Panc1 (cell line): ENCODE measurements at regions not wholly inside any gene's neighbourhood (a gene's known extent, or its start where the extent isn't known, plus 50 kb on each side); places are given as distances from the start of the nearest gene placed in this dataset.
A peak's percentile ranks its signal among the peaks of the same experiment; 100 is the strongest.

ENCODE experiments used
- ATAC-seq: fragments of 200-7000 bp; cut with Tn5 transposase; 2 replicates; pipeline ENCODE4 v1.9.1; 2020; ENCODE audit warnings: mild to moderate bottlenecking, moderate library complexity
- BruUV-seq: library from RNA; stranded (reverse); fragments of 400-500 nt; replicated peaks from 2 replicates; lab custom pipeline; 2021; lab: Mats Ljungman, UMichigan
- CTCF ChIA-PET: fragments of 300-600 bp; sonication (Branson Sonifier 250); formaldehyde crosslinking; loops from one replicate; lab custom pipeline; 2022; ENCODE audit warnings: antibody characterized with exemption; lab: Charles Lee
- POLR2A ChIA-PET: fragments of 300-600 bp; sonication (Branson Sonifier 250); formaldehyde crosslinking; loops from one replicate; lab custom pipeline; 2022; ENCODE audit warnings: antibody characterized with exemption; lab: Charles Lee
- DNase-seq: peaks from one replicate; pipeline ENCODE4 v3.0.0-alpha.2; 2010; ENCODE audit warnings: low read depth, low spot score
- H3K27ac ChIP-seq: 2 replicates; pipeline ENCODE4 v1.5.1; 2011; ENCODE audit warnings: mild to moderate bottlenecking, low read length, inconsistent platforms
- H3K27me3 ChIP-seq: fragments of 200-500 bp; sonication (Bioruptor generic); 2 replicates; pipeline ENCODE4 v1.6.0; 2014; ENCODE audit warnings: low read length, inconsistent platforms; ENCODE audit not compliant: control insufficient read depth, insufficient read depth
- H3K36me3 ChIP-seq: fragments of 200-500 bp; sonication (Bioruptor generic); 2 replicates; pipeline ENCODE4 v1.5.1; 2014; ENCODE audit warnings: inconsistent platforms, mild to moderate bottlenecking, low read length, moderate library complexity; ENCODE audit not compliant: control insufficient read depth, insufficient read depth
- H3K4me1 ChIP-seq: 2 replicates; pipeline ENCODE4 v1.5.1; 2011; ENCODE audit warnings: inconsistent platforms, mild to moderate bottlenecking, low read length, moderate library complexity; ENCODE audit not compliant: control insufficient read depth, insufficient read depth
- H3K4me3 ChIP-seq, 2 experiments: 2 replicates each; pipeline ENCODE4 v1.5.1; 2011 to 2012; ENCODE audit warnings: low read depth in 2 of 2, low read length in 2 of 2, mild to moderate bottlenecking in 2 of 2, inconsistent platforms in 1 of 2, moderate library complexity in 1 of 2
- H3K9me3 ChIP-seq: fragments of 200-500 bp; sonication (Bioruptor generic); 2 replicates; pipeline ENCODE4 v1.5.1; 2014; ENCODE audit warnings: low read depth, mild to moderate bottlenecking, inconsistent platforms, low read length, moderate library complexity; ENCODE audit not compliant: control insufficient read depth, insufficient read depth
- POLR2AphosphoS5 ChIP-seq: IDR thresholded peaks from 2 replicates; pipeline ENCODE4 v1.6.1; 2012; ENCODE audit warnings: mild to moderate bottlenecking, low read depth, low read length, moderate library complexity
- SIN3A ChIP-seq: IDR thresholded peaks from 2 replicates; pipeline ENCODE4 v1.6.1; 2012; ENCODE audit warnings: low read depth, mild to moderate bottlenecking, low read length, moderate library complexity, borderline replicate concordance; ENCODE audit not compliant: insufficient read depth
- TCF7L2 ChIP-seq: IDR thresholded peaks from 2 replicates; pipeline ENCODE4 v1.6.1; 2011; ENCODE audit warnings: mild to moderate bottlenecking, low read depth, low read length, inconsistent platforms
- in situ Hi-C: cut with HindIII; loops from 2 replicates; pipeline ENCODE4 v1.10.0; 2016; ENCODE audit warnings: low sequenced_read_pairs, low pct_unique_long_range_greater_than_20kb
- intact Hi-C: fragments of 100-400 bp; cut with micrococcal nuclease; formaldehyde crosslinking; loops from one replicate; pipeline ENCODE4 v1.10.0; 2022; ENCODE audit not compliant: unreplicated experiment
- TF ChIP-seq, protein P1 (sequence below), 2 experiments: IDR thresholded peaks; 2 replicates each; pipeline ENCODE4 v1.6.1; 2011 to 2012; ENCODE audit warnings: low read depth in 2 of 2, control low read depth in 1 of 2, low read length in 1 of 2, mild to moderate bottlenecking in 1 of 2, moderate library complexity in 1 of 2; ENCODE audit not compliant: insufficient read depth in 1 of 2
- TF ChIP-seq, protein P2 (sequence below): fragments of 450-650 bp; IDR thresholded peaks from 2 replicates; pipeline ENCODE4 v1.5.1; 2017; ENCODE audit warnings: mild to moderate bottlenecking

DNA sequence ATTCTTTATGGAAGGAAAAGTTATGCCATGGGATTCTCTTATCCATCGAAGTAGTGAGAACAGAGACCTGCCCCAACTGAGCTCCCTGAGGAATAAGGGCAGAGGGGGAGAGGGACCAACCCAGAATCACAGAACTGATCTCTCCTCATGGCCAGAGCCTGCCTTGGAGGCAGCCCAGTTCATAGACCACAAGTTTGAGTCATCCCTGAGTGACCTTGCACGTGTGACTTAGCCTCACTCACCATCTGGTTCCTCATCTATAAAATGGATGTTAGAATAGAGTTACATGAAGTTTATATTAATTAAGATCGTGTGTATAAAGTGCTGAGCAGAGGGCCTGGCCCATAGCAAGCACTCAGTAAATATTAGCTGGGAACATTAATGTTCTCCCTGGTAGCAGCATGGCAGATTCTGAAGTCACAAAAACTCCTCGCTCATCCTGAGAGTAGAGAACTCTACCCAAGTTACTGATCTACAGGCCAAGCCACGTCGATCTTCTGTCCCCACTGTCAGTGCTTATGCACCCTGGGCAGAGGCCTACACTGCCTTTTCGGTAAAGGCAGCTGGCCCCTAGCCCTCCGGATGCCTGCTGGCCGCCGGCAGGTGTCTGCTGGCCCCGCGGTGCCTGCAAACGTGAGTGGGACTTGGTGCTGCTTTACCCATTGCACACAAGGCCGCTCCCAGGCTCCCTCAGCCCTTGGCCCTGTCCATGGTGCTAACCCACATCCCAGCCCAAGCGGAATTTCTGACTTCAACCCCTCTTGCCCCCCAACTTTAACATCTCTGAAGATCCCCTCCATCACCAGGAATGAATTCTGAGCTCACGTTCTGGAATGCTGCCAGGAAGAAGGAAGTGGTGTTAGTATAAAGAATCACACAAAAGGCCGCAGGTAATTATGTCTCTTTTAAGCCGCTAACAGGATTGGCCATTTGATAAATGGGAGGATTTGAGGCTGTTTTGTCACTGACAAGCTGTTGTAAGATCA lies 61.1 kb upstream of the ARAP3 start:
- no peak for TF ChIP-seq TCF7L2
- TF ChIP-seq, protein P1, sequence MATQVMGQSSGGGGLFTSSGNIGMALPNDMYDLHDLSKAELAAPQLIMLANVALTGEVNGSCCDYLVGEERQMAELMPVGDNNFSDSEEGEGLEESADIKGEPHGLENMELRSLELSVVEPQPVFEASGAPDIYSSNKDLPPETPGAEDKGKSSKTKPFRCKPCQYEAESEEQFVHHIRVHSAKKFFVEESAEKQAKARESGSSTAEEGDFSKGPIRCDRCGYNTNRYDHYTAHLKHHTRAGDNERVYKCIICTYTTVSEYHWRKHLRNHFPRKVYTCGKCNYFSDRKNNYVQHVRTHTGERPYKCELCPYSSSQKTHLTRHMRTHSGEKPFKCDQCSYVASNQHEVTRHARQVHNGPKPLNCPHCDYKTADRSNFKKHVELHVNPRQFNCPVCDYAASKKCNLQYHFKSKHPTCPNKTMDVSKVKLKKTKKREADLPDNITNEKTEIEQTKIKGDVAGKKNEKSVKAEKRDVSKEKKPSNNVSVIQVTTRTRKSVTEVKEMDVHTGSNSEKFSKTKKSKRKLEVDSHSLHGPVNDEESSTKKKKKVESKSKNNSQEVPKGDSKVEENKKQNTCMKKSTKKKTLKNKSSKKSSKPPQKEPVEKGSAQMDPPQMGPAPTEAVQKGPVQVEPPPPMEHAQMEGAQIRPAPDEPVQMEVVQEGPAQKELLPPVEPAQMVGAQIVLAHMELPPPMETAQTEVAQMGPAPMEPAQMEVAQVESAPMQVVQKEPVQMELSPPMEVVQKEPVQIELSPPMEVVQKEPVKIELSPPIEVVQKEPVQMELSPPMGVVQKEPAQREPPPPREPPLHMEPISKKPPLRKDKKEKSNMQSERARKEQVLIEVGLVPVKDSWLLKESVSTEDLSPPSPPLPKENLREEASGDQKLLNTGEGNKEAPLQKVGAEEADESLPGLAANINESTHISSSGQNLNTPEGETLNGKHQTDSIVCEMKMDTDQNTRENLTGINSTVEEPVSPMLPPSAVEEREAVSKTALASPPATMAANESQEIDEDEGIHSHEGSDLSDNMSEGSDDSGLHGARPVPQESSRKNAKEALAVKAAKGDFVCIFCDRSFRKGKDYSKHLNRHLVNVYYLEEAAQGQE (IDR thresholded peaks at IDR 0.05; ENCODE audit: insufficient read depth in 1 of 2, low read depth in 2 of 2, low read length in 1 of 2) = peak; percentile 97 to 98
- H3K9me3 ChIP-seq = no peaks in the 10 kb centered on the region
- CTCF ChIA-PET = no interaction called here
- no peaks in the 10 kb centered on the region for H3K36me3 ChIP-seq
- ATAC-seq = no peak
- intact Hi-C loops = no loop called here
- BruUV-seq = no TSS peak
- in situ Hi-C loops = no loop called here
- no peak overlapping the region for H3K27ac ChIP-seq
- no peak overlapping the region for H3K4me3 ChIP-seq
- H3K27me3 ChIP-seq = no peaks in the 10 kb centered on the region; the same call in 1 of the 2 replicates
- POLR2A ChIA-PET = no interaction called here
- no peak for DNase-seq
- H3K4me1 ChIP-seq = no peaks in the 10 kb centered on the region

DNA sequence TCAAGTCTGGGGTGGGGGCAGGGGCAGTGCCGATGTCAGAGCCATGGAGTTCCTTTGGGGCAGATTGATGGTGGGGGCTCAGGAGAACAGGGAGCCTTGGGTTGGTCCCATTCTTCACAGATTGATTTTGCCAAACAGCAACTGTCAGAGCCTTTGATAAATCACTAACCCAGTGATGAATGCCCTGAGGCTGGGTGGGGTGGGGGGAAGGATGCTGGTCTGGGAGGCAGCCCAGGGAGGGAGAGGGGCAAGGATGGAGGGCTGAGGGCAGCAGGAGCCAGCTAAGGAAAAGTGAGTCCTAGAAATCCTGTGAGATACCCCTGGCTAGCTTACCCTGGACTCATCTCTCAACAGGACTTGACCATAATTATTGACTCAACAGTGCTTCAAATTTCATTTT lies 60.1 kb upstream of the ARAP3 start:
- ChIA-PET POLR2A (no interaction called here), CTCF (no interaction called here)
- Histone ChIP-seq H3K4me3 (no peak overlapping the region), H3K27ac (no peak overlapping the region), H3K27me3 (no peaks in the 10 kb centered on the region; the same call in 1 of the 2 replicates), H3K9me3 (no peaks in the 10 kb centered on the region), H3K36me3 (no peaks in the 10 kb centered on the region), H3K4me1 (no peaks in the 10 kb centered on the region)
- intact Hi-C loops (no loop called here), in situ Hi-C loops (no loop called here)
- no TSS peak for BruUV-seq
- TF ChIP-seq, protein P1 (IDR thresholded peaks at IDR 0.05; ENCODE audit: insufficient read depth in 1 of 2, low read depth in 2 of 2, low read length in 1 of 2) = no peak
- TF ChIP-seq SIN3A = no peak
- no peak for TF ChIP-seq TCF7L2
- TF ChIP-seq POLR2AphosphoS5 = no peak
- TF ChIP-seq, protein P2, sequence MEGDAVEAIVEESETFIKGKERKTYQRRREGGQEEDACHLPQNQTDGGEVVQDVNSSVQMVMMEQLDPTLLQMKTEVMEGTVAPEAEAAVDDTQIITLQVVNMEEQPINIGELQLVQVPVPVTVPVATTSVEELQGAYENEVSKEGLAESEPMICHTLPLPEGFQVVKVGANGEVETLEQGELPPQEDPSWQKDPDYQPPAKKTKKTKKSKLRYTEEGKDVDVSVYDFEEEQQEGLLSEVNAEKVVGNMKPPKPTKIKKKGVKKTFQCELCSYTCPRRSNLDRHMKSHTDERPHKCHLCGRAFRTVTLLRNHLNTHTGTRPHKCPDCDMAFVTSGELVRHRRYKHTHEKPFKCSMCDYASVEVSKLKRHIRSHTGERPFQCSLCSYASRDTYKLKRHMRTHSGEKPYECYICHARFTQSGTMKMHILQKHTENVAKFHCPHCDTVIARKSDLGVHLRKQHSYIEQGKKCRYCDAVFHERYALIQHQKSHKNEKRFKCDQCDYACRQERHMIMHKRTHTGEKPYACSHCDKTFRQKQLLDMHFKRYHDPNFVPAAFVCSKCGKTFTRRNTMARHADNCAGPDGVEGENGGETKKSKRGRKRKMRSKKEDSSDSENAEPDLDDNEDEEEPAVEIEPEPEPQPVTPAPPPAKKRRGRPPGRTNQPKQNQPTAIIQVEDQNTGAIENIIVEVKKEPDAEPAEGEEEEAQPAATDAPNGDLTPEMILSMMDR = no peak
- DNase-seq (no peak), ATAC-seq (no peak)
